ENCODE measurements at regions not wholly inside any gene's neighbourhood (a gene's known extent, or its start where the extent isn't known, plus 50 kb on each side); places are given as distances from the start of the nearest gene placed in this dataset.

DNA sequence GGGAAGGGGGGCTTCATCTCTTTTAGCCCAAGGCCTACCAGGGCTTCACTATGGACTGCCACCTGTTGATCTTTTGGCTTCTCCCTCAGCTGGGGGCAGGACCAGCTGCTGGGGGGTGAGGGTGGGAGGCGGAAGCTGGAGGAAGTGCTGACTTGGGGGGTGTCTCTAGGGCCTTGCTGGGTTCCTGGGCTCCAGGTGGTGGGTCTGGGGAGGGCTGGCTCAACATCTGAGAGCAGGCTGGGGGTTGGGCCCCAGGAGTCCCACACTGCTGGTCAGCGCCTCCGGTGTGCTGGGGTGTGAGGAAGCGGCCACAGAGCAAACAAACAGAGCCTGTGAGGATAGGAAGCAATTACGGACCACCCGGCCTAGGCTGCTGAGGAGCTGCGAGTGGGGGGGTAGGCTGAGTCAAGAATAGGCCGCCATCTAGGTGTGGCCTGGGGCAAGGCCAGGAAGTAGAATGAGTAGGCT, 85.7 kb downstream of the EFNB1 start:
- no peaks in the 10 kb centered on the region for H4K20me1 ChIP-seq (ENCODE audit: insufficient read depth, low read length)
- H3K79me2 ChIP-seq (ENCODE audit: low read length) = no peaks in the 10 kb centered on the region
- H3K4me1 ChIP-seq (ENCODE audit: low read length) = peaks cover 10% of the 10 kb centered on the region
- no peaks in the 10 kb centered on the region for H3K9me3 ChIP-seq (ENCODE audit: insufficient read depth, low read length)
- no peak overlapping the region for H2AFZ ChIP-seq (ENCODE audit: low read depth, low read length)
- no peaks in the 10 kb centered on the region for H3K36me3 ChIP-seq (replicated peaks; ENCODE audit: low read depth, low read length)
- H3K4me2 ChIP-seq (ENCODE audit: low read length) = no peak overlapping the region
- H3K27ac ChIP-seq (ENCODE audit: low read length) = no peak overlapping the region
- H3K4me3 ChIP-seq (ENCODE audit: low read length) = no peak overlapping the region
- no peaks in the 10 kb centered on the region for H3K27me3 ChIP-seq (ENCODE audit: low read depth, low read length)
- H3K9ac ChIP-seq (ENCODE audit: low read length) = no peak overlapping the region
- TF ChIP-seq, protein P1, sequence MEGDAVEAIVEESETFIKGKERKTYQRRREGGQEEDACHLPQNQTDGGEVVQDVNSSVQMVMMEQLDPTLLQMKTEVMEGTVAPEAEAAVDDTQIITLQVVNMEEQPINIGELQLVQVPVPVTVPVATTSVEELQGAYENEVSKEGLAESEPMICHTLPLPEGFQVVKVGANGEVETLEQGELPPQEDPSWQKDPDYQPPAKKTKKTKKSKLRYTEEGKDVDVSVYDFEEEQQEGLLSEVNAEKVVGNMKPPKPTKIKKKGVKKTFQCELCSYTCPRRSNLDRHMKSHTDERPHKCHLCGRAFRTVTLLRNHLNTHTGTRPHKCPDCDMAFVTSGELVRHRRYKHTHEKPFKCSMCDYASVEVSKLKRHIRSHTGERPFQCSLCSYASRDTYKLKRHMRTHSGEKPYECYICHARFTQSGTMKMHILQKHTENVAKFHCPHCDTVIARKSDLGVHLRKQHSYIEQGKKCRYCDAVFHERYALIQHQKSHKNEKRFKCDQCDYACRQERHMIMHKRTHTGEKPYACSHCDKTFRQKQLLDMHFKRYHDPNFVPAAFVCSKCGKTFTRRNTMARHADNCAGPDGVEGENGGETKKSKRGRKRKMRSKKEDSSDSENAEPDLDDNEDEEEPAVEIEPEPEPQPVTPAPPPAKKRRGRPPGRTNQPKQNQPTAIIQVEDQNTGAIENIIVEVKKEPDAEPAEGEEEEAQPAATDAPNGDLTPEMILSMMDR (IDR thresholded peaks at IDR 0.05; ENCODE audit: low read depth, low read length) = no peak
- no peak for TF ChIP-seq EZH2phosphoT487 (IDR thresholded peaks at IDR 0.05; ENCODE audit: low read depth)

DNA sequence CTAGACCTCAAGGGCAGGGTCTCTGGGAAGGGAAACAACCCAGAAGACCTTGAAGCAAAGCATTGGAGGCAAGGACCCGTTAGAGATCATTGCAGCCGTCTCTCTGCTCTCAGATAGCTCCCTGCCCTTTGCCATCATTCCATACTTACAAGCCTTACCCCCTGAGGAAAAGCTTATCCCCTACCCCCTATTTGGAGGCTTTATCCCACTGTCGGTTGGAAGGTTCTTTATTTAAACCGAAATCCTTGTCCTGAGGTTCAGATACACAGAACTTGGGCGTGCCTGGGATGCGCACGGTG, 84.4 kb downstream of the EFNB1 start:
- no peak for TF ChIP-seq EZH2phosphoT487 (IDR thresholded peaks at IDR 0.05; ENCODE audit: low read depth)
- TF ChIP-seq, protein P1 (IDR thresholded peaks at IDR 0.05; ENCODE audit: low read depth, low read length) = no peak
- H3K9ac ChIP-seq (ENCODE audit: low read length) = no peak overlapping the region
- no peak overlapping the region for H2AFZ ChIP-seq (ENCODE audit: low read depth, low read length)
- H3K4me3 ChIP-seq (ENCODE audit: low read length) = no peak overlapping the region
- no peaks in the 10 kb centered on the region for H3K9me3 ChIP-seq (ENCODE audit: insufficient read depth, low read length)
- no peaks in the 10 kb centered on the region for H3K79me2 ChIP-seq (ENCODE audit: low read length)
- H3K4me1 ChIP-seq (ENCODE audit: low read length) = peaks cover 15% of the 10 kb centered on the region
- no peaks in the 10 kb centered on the region for H3K27me3 ChIP-seq (ENCODE audit: low read depth, low read length)
- H3K27ac ChIP-seq (ENCODE audit: low read length) = no peak overlapping the region
- H4K20me1 ChIP-seq (ENCODE audit: insufficient read depth, low read length) = no peaks in the 10 kb centered on the region
- no peaks in the 10 kb centered on the region for H3K36me3 ChIP-seq (replicated peaks; ENCODE audit: low read depth, low read length)
- H3K4me2 ChIP-seq (ENCODE audit: low read length) = no peak overlapping the region

DNA sequence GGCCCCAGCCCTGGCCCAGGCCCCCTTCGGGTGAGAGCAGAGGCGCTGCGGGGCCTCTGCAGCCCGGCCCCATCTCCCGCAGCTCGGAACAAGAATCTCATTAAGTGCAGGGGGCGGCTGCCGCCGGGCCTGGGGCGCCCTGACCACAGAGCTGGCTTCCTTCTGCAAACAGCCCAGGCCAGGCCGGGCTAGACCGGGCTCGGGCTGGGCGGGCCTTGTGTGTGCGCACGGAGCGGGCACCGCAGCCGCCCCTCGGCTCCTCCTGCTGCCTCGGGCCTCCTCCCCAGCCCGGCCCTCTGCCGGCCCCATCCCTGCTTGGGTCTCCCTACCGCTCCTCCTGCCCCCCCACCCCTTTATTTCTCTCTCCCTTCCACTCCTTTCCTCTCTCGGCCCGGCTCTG, 83.3 kb downstream of the EFNB1 start:
- Histone ChIP-seq H3K4me2 (ENCODE audit: low read length) (no peak overlapping the region), H3K9ac (ENCODE audit: low read length) (no peak overlapping the region), H3K9me3 (ENCODE audit: insufficient read depth, low read length) (no peaks in the 10 kb centered on the region), H3K4me1 (ENCODE audit: low read length) (peaks cover 15% of the 10 kb centered on the region), H3K36me3 (replicated peaks; ENCODE audit: low read depth, low read length) (no peaks in the 10 kb centered on the region), H3K27ac (ENCODE audit: low read length) (no peak overlapping the region), H3K79me2 (ENCODE audit: low read length) (no peaks in the 10 kb centered on the region), H2AFZ (ENCODE audit: low read depth, low read length) (no peak overlapping the region), H3K4me3 (ENCODE audit: low read length) (no peak overlapping the region), H4K20me1 (ENCODE audit: insufficient read depth, low read length) (no peaks in the 10 kb centered on the region), H3K27me3 (ENCODE audit: low read depth, low read length) (no peaks in the 10 kb centered on the region)
- TF ChIP-seq, protein P1 (IDR thresholded peaks at IDR 0.05; ENCODE audit: low read depth, low read length) = no peak
- TF ChIP-seq EZH2phosphoT487 (IDR thresholded peaks at IDR 0.05; ENCODE audit: low read depth) = no peak

DNA sequence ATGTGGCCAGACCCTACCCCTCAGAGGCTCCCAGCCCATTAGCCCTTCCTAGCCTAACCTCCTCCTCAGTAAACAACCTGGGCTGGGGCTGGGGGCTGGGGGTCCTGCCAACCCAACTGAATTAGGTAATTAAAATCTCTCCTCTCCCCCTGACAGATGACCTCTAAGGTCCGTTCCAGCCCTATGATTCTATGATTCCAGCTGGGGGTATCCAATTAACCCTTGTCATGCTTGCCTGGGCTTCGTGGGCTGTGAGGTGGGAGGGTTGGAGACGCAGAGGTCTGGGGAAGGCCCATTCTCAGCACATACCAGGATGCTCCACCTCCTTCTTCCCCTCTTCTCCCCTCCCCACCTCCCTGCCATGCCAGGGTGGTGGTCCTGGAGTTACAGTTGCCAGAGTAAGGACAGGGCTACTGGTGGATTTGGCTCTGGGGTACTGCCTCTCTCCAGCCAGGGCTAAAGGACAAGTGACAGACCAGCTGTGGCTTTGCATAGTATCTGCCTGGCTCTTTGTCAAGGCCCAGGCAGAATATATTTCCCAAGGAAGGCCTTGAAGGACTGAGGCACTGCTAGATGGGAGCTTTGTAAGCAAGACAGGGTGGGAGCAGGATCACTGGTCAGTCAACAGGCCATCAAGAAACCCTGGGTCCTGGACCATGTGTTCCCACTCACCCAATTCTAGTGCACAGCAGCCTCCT, 82.1 kb downstream of the EFNB1 start:
- Histone ChIP-seq H3K79me2 (ENCODE audit: low read length) (no peaks in the 10 kb centered on the region), H3K9me3 (ENCODE audit: insufficient read depth, low read length) (no peaks in the 10 kb centered on the region), H3K9ac (ENCODE audit: low read length) (no peak overlapping the region), H3K4me3 (ENCODE audit: low read length) (no peak overlapping the region), H2AFZ (ENCODE audit: low read depth, low read length) (no peak overlapping the region), H4K20me1 (ENCODE audit: insufficient read depth, low read length) (no peaks in the 10 kb centered on the region), H3K27me3 (ENCODE audit: low read depth, low read length) (no peaks in the 10 kb centered on the region), H3K4me1 (ENCODE audit: low read length) (peaks cover 14% of the 10 kb centered on the region), H3K36me3 (replicated peaks; ENCODE audit: low read depth, low read length) (no peaks in the 10 kb centered on the region), H3K27ac (ENCODE audit: low read length) (no peak overlapping the region), H3K4me2 (ENCODE audit: low read length) (no peak overlapping the region)
- no peak for TF ChIP-seq EZH2phosphoT487 (IDR thresholded peaks at IDR 0.05; ENCODE audit: low read depth)
- TF ChIP-seq, protein P1 (IDR thresholded peaks at IDR 0.05; ENCODE audit: low read depth, low read length) = no peak

All from OCI-LY3 (cell line).